HG03095 (cell line): ENCODE measurements at regions not wholly inside any gene's neighbourhood (a gene's known extent, or its start where the extent isn't known, plus 50 kb on each side); places are given as distances from the start of the nearest gene placed in this dataset.

Experiments
- ATAC-seq: cut with Tn5 transposase; IDR thresholded peaks from one replicate; pipeline ENCODE4 v1.9.1; 2021; ENCODE audit warnings: moderate library complexity; ENCODE audit not compliant: unreplicated experiment

DNA sequence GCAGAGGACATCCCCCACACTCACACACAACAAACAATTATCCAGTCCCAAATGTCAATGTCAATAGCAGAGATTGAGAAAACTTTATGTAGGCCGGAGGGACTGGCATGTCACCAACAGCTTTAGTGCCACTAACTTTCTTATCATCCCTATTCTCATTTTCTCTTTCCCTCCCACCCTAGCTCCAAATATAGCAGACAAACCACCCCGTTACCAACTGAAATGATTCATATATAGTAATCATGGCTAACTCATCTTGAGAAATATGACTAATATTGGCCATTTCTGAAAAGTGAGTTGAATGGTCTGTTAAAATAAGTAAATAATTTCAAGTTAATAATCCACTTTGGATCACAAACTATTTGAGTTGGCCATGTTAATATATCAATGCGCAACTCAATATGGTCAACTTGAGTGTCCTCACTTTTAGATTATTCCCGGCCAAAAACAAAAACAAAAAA is 242.1 kb upstream of the RND3 start:
- peak; percentile 56 for ATAC-seq

DNA sequence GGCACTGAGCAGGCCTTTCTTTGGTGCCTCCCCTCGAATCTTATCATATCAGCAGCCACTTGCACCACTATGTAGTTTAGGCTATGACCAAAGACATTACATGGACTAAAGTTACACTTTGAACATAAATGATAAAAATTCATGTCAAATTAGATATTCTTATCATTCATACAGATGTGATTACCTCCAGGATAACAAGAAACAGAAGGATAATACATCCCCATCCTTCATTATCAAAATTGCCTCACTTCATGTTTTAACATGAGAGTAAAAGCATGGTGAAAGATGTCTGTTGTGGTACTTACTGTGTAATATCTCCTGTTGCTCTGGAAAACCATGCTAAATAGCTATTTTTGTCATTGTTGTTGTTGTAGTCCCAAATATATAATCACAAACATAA is 230.8 kb upstream of the RND3 start:
- no peak for ATAC-seq

DNA sequence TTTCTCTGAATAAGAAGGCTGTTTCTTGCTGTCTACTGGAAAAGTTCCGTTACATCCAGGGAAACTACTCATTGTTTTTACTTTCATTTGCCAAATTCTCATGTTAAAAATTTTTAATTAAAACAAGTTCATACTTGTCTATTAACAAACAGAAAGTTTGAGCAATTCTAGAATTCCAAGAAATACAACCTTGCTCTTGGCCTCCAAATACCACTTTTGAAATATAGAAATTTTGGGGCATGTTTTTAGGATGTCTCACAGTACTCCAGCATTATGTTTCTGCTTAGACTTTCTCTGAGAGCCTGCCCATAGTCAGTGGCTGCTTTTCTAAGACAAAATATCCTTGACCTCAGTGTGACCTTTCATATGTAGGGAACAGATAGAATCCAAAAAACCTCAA is 228.7 kb upstream of the RND3 start:
- ATAC-seq: no peak

DNA sequence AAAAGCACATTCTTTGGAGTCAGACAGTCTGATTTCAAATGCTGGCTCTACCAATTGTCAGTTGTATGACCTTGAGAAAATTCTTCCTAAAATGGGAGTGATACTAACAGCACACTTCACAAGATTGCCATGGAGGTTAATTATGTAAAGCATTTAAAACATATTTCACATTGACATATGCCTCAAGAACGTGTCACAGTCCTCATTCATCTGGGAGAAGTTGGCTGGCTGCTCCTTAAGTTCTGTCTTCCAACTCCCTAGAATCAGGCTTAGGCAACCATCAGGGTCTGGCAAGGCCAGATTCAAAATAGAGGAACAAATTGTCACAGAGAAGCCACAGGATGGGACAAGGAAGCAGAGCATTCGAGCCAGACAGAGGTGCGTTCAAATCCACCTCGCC is 228.0 kb upstream of the RND3 start:
- no peak for ATAC-seq

DNA sequence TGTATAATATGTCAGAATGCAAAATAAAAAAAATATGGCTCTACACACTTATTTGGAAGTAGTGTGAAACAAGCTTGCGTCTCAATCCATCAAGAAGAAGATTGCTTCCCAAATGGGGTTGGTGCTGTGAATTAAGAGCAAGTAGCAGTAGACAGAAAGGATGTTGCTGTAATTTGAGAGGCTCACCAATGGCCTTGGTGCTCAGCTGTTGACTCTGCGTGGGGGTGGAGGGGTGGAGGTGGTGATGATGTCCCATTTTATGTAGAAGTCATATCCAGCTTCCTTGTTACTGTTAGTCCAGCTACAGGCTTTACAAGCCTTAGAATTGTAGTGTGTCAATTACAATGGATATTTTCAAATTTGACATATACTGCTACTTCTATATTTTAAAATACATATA is 223.4 kb upstream of the RND3 start:
- ATAC-seq: no peak

DNA sequence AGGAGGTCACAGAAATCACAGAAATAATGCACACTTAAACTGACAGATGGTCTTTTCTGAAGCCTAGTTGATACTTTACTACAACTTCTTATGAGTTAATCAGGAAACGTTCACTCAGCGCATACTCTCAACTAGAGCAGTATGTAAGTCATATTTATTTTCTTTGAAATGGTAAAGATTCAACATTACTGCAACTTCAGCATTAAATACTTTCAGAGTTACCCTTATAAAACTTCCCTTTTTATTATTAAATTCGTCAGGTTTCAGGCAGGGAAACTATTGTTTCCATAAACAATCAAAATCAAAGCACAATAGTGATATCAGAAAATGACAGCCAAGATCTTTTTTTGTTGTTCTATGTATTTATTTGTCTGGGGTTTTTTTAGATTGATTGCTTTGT is 222.6 kb upstream of the RND3 start:
- no peak for ATAC-seq

DNA sequence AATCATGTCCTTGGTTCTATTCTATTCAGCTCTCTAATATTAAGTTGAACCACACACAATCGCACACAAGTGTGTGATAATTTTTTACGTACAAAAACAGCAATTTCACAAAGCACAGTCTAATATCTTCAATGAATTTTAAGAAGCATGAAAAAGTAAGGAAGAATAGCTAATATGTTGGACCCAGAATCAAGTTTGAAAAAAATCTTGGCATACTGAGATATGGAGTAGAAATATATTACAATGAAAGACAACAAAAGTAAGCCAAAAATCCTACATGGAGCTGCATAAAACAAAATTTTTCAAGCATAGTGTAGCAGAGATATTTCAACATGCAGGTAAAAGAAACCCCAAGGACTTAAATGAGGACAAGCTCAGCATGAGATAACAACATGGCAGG is 219.1 kb upstream of the RND3 start:
- ATAC-seq: no peak

DNA sequence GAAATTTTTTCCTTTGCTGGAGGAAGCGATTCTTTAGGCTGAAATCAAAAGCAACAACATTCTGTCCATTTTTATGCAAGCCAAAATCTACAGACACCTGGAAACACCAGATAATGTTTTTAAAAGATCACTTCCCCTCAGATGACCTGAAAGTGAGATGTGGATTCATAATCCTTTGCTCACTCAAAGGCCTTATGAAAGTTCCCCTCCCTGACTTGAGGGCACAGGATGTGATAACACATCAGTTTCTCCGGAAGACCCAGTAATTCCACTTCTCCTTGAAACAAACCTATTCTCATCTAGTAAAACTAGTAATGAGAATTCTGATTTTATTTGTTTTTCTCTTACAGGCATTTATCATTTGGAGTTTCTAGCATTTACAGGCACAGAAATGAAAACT is 218.3 kb upstream of the RND3 start:
- ATAC-seq: no peak

DNA sequence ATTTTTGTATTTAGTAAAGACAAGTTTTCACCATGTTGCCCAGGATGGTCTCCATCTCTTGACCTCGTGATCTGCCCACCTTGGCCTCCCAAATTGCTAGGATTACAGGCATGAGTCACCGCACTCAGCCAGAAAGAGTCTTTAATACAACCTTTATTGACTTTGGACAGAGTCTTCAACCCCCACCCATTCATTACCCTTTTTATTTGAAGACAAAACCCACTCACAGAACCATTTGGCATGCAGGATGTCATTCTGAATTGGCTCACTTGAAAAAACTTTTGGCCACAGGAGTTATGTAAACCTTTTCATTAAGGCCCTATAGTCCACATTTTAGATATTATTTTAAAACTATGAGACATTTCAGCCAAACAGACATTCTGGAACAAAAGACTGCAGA is 217.9 kb upstream of the RND3 start:
- no peak for ATAC-seq

DNA sequence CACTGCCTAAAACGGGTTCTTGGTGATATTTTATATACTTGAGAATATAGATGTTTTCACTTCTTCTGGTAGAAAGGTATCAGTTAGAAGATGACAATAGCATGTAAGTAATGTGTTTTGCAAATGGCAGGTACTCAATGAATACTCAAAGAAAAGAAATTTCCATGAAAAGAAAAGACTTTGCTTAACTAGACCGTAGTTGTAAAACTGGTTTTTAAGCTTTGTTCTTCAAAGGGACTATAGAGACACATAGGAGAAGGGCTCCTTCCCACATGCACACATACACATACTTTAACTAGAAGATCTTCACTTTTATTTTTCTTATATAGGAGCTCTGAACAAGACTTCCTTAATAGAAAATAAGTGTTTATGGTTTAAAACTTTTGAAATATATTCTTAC is 215.3 kb upstream of the RND3 start:
- no peak for ATAC-seq

DNA sequence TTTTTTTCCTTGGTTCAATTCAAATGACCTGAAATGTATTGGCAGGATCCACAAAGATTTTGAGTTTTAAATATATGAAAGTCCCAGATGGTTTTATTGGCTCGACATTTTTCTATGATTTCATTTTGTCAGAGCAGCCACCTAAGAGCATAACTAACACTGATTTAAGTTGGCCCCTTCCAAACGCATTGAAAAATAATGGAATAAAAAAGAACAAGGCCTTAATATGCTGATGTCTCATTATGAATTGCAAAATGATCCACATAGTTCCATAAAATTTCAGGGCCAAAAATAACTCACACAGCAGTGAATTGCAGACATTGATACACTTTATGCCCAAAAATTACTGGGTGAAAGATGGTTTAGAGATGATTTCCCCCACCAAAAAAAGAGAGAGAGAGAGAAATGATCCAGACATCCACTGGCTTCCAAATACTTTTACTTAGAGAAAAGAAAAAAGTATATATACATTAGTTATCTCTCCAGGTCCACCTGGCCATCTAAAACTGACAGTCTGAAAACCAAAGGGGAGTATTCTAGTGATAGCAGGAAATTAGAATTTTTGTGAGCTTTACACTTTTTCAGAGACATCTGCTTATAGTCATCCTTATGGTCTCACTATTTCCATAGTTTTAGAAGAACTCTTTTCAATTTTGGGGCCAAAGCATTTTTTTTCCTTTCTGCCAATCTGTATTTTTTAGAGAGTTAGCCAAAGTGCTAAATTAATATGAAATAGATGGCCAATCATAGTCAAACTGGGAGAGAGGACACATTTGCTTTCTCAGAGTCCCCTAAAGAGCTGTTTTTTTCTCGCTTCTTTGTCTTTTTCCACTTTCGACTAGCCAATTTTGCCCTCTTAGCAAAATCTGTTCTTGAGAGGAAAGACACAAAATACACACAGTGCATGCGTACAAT is 213.5 kb upstream of the RND3 start:
- no peak for ATAC-seq

DNA sequence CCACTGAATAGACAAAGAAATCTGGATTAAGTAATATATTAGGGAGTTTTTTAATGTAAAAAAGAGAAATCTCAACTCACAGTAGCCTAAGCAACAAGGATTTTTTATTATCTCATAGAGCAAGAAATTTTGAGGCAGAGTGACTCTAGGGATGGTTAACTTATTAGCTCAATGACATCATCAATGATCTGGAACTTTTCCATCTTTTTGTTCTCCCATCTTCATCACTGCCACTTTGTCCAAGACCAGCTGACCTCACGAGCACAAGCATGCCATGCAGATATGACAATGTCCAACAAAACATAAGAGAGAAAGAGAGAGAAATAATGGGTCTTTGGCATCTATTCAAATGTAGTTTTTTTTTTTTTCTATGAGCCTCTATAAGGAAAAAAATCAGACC is 211.8 kb upstream of the RND3 start:
- ATAC-seq: no peak

DNA sequence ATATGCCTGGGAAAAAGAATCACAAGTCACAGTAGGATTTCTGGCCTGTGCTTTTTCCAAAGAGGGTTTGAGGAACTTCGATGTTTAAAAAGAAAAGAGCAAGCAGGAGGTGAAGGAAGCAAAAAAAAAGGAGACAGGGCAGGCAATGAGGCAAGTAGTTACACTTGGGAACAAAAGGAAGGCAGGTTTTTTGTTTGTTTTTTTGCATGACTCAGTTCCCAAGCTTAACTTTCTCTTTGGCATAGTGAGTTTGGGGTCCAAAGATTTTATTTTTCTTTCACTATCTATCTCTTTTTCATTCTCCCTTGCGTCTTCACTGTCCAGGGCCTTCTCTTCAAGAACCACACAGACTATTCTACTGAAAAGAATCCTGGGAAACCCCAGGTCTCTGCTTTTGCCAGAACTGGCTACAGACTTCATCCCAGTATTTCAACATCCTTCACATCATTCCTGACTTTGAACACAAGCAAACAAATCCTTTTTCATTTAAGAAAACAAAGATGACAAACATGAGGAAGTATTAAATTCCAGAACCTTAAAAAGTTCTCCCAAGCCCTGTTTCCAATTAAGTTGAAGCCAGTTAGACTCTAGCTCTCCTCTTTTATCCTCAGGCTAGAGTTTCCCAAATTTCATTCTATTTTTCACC is 210.7 kb upstream of the RND3 start:
- ATAC-seq: no peak

DNA sequence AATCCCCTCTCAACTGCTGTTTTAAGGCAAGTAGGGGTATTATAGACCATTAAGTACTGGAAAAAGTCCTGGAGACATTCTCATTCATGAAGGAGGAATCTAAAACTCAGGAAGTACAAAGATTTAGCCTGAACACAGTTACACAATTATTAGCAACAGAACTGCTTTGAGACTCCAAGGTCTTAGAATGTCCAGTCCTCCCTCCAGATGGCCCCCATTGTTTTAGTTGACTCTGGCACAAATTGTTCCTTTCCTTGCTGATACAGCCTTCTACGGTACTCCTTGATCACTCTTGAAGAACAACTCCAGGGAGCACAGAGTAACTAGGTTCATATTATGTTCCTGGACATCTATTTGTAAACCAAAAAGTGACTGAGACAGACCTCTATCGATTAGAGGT is 210.1 kb upstream of the RND3 start:
- ATAC-seq: no peak

DNA sequence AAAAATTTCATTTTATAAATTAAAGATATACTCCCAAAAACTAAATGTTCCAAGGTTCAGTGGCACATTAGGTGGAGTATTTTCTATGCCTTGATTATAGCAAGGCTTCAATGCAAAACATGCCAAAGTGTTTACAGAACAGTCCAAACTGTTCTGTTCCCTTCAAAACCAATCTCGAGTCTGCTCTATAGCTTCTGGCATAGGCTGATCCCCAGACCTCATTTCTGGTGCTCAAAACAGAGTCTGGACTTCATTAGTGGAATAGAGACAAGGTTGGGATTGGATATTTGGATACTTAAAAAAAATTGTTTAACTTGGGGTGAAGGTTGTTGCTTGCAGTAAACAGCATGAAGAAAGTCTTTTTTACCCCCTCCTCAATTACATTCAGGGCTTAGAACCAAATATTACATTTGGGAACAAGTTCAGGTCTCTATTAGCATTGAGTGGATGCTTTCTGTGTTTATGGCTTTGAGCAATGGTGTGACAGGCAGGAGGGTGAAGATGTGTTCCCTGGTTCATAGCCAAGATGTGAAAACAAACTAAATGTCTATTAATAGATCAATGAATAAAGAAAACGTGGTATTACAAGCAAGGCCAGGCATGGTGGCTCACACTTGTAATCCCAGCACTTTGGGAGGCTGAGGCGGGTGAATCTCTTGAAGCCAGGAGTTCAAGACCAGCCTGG is 208.1 kb upstream of the RND3 start:
- no peak for ATAC-seq

DNA sequence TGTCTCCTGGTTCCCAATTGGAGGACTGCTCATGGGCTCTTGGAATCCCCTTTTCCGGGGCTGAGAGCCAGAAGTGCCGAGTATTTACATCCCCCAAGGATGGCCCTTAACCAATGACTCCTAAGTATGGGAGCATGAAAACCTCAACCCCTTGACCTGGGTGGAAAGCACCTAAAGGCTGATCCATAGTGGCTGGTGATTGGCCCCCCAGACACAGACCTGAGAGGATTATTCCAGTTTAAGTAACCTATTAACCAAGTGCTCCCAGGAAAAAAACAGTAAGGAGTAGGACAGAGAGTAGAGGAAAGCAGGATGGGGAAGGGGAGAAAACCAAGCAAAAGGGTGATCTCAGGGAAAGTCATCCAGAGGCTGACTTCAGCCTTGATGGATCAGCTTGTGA is 206.1 kb upstream of the RND3 start:
- no peak for ATAC-seq

DNA sequence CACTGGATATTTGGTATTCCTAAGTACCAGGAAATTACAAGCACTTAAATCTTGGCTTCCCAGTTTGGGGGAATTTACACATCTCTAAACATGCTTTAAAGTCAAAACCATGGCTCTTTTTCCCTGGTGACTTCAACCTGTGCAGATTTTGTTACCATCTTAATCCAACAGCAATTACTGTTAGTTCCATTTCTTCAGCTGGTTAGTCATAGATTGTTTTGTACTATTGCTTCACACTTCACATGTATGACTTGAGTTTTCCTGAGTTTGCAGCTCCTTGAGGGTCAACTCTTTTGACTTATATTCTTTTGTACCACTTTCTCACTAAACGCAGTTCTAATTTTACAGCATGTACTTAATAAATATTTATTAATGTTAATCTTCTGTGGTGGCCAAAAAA is 203.4 kb upstream of the RND3 start:
- no peak for ATAC-seq

DNA sequence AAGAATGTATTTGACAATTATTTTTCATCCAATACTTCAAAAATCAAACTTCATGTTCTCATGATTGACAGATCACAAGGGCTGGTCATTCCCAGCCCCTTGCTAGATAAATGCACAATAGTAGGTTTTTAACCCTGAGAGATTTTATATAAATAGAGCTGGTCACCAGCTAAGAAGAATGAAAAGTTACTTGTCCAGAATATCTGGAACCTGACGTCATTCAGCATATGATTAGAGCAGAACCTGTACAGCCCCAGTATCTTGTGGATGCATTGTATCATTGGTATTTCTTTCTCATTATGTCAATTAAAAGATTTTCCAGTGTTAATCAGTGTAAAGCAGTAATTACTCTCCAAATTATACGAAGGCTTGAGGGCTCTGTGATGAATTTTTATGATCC is 202.8 kb upstream of the RND3 start:
- ATAC-seq: no peak

DNA sequence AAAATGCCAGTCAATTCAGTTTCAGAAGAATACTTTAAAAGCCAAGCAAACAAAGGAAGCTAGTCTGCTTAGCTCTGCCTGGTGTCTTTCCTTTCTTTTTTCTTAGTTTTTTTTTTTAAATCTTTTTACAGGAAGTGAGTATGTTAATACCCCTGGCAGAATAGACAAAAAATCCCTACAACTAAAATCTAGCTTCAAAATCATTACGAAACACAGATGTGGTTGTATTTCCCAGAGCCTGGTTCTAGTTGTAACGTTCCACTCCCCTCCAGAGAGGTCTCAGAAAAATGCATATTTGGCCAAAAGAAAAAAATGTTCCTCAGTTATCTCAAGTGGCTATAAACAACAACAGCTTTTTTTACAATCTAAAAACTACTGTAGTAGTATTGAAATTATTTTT is 202.1 kb upstream of the RND3 start:
- ATAC-seq: no peak

DNA sequence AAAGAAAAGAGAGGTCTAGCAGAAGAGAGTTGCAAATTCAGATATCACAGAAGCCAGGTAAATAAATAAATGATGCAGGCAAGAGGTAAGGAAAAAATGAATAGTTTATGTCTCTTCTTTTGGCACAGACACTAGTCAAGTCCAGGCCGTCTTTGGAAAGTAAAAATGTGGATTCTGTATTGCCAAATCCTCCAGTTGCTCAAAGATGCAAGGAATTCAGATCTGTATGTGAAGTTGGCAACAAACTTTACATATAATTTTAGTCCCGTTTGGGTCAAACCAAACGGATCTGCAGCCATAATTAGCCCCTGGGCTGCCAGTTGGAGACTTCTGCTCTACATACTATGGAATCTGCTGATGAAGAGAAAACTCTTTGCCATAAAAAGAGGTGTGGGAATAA is 200.5 kb upstream of the RND3 start:
- ATAC-seq: no peak

DNA sequence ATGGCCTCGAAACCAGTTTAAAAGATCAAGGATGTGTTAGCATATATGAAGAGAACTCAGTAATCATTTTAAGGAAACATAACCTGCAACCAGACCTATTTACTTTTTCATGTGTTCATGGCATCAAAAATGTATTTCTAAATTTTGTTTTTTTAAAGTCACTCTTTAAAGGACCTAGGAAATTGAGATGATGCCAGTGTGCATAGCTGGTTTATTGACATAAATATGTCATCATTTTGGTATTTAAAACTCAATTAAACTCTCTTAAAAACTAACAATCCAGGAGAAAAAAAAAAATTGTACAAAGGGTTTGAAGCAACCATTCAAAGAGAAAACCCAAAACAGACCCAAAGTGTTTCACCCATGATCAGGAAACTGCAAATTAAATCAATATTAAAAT is 198.9 kb upstream of the RND3 start:
- ATAC-seq: no peak
